Prostate gland (tissue), 2 donors: ENCODE measurements at regions not wholly inside any gene's neighbourhood (a gene's known extent, or its start where the extent isn't known, plus 50 kb on each side); places are given as distances from the start of the nearest gene placed in this dataset.

Experiments used
- POLR2A ChIP-seq: fragments of 450-650 bp; IDR thresholded peaks from one replicate; pipeline ENCODE4 v1.6.1; 2016; ENCODE audit warnings: antibody characterized with exemption, mild to moderate bottlenecking
- POLR2AphosphoS5 ChIP-seq: sonication (generic); formaldehyde crosslinking; IDR thresholded peaks from one replicate; pipeline ENCODE4 v1.6.1; 2017; ENCODE audit warnings: antibody characterized with exemption
- TF ChIP-seq, protein P1 (sequence below), 4 experiments: fragments of 200-600 bp in 2 of 4; fragments of 450-650 bp in 2 of 4; sonication (generic) in 2 of 4; IDR thresholded peaks; 1 replicate in 3 of 4; 2 replicates in 1 of 4; pipeline ENCODE4 v1.5.1; 2016 to 2019; ENCODE audit warnings: antibody characterized with exemption in 4 of 4, mild to moderate bottlenecking in 2 of 4, moderate library complexity in 2 of 4

DNA sequence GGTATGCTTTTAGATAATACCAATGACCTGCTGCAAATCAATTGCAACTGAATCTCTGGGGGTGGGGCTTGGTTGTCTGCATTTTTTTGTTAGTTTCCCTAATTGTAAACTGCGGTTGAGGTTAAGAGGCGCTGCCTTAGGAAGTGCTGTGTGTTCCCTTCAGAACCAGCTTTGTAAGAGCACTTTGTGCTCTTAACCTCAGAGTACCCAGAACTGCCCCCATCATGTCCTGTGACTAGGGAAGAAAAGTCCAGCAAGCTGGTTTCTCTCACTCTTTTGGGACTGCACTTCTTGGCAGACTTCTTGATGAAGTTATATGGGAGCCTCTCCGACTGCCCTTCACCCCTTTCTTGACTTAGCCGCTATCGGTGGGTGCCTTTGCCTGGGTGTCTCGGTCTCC, 245.5 kb upstream of the CXCR4 start:
- TF ChIP-seq, protein P1, sequence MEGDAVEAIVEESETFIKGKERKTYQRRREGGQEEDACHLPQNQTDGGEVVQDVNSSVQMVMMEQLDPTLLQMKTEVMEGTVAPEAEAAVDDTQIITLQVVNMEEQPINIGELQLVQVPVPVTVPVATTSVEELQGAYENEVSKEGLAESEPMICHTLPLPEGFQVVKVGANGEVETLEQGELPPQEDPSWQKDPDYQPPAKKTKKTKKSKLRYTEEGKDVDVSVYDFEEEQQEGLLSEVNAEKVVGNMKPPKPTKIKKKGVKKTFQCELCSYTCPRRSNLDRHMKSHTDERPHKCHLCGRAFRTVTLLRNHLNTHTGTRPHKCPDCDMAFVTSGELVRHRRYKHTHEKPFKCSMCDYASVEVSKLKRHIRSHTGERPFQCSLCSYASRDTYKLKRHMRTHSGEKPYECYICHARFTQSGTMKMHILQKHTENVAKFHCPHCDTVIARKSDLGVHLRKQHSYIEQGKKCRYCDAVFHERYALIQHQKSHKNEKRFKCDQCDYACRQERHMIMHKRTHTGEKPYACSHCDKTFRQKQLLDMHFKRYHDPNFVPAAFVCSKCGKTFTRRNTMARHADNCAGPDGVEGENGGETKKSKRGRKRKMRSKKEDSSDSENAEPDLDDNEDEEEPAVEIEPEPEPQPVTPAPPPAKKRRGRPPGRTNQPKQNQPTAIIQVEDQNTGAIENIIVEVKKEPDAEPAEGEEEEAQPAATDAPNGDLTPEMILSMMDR (IDR thresholded peaks at IDR 0.05) = no peak
- TF ChIP-seq POLR2A (no peak), POLR2AphosphoS5 (no peak)
